ENCODE measurements at regions not wholly inside any gene's neighbourhood (a gene's known extent, or its start where the extent isn't known, plus 50 kb on each side); places are given as distances from the start of the nearest gene placed in this dataset.

DNA sequence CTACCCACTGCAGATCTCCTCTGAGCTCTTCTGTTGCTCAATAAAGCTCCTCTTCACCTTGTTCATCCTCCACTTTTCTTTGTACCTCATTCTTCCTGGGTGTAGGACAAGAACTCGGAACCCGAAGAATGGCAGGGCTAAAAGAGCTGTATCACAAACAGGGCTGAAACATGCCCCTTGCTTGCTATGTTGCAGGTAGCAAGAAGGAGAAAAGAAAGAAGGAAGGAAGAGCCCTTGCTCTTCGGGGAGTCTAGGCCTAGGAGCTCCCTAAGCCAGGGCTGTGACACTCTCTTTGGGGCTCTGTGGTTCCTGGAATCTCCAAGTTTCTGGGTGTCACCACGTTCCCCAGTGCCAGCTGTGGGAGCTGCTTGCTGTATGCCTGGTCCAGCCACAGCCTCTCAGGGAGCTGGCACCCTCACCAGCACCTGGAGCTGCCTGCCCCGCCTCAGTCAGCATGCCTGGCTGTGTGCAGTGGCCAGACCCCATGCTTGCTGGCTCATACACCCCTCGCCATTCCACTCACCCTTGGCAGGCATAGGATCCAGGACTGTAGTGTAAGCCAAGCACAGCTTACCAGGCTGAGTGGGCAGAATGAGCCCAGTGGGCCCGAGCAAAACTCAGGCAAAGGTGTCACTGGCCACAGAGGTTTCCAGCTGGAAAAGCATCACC, 274.8 kb upstream of the ADRA1B start:
- Histone ChIP-seq H3K4me1 (ENCODE audit: insufficient read depth, low read length) (no peaks in the 10 kb centered on the region), H3K36me3 (ENCODE audit: insufficient read depth, low read length) (no peaks in the 10 kb centered on the region), H2AFZ (ENCODE audit: low read depth, low read length) (no peak overlapping the region), H4K20me1 (ENCODE audit: insufficient read depth, low read length) (no peaks in the 10 kb centered on the region), H3K27ac (ENCODE audit: low read depth, low read length) (no peak overlapping the region), H3K4me2 (ENCODE audit: low read length) (no peak overlapping the region), H3K9me3 (ENCODE audit: insufficient read depth, low read depth, low read length) (no peaks in the 10 kb centered on the region), H3K27me3 (ENCODE audit: insufficient read depth, low read length) (no peaks in the 10 kb centered on the region), H3K4me3 (ENCODE audit: insufficient read depth, low read depth, low read length) (no peak overlapping the region), H3K79me2 (ENCODE audit: insufficient read depth, low read length) (no peaks in the 10 kb centered on the region), H3K9ac (ENCODE audit: low read length) (no peak overlapping the region)
- Mint-ChIP-seq H3K36me3 (ENCODE audit: low read depth, unreplicated experiment) (no peaks in the 10 kb centered on the region), H3K4me1 (ENCODE audit: low read depth, unreplicated experiment) (no peaks in the 10 kb centered on the region), H3K27ac (ENCODE audit: unreplicated experiment) (no peak overlapping the region), H3K27me3 (ENCODE audit: low read depth, unreplicated experiment) (peaks cover 6% of the 10 kb centered on the region), H3K4me3 (ENCODE audit: unreplicated experiment) (no peak overlapping the region), H3K9me3 (ENCODE audit: unreplicated experiment) (no peaks in the 10 kb centered on the region)
- FAIRE-seq (no peak), DNase-seq (ENCODE audit: low read depth) (no peak)
- TF ChIP-seq, protein P1, sequence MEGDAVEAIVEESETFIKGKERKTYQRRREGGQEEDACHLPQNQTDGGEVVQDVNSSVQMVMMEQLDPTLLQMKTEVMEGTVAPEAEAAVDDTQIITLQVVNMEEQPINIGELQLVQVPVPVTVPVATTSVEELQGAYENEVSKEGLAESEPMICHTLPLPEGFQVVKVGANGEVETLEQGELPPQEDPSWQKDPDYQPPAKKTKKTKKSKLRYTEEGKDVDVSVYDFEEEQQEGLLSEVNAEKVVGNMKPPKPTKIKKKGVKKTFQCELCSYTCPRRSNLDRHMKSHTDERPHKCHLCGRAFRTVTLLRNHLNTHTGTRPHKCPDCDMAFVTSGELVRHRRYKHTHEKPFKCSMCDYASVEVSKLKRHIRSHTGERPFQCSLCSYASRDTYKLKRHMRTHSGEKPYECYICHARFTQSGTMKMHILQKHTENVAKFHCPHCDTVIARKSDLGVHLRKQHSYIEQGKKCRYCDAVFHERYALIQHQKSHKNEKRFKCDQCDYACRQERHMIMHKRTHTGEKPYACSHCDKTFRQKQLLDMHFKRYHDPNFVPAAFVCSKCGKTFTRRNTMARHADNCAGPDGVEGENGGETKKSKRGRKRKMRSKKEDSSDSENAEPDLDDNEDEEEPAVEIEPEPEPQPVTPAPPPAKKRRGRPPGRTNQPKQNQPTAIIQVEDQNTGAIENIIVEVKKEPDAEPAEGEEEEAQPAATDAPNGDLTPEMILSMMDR (IDR thresholded peaks at IDR 0.05; ENCODE audit: insufficient read depth, low read depth, low read length) = no peak
- TF ChIP-seq EZH2 (IDR thresholded peaks at IDR 0.05; ENCODE audit: insufficient read depth, low read length) = no peak

- no peaks in the 10 kb centered on the region for H3K9me3 Mint-ChIP-seq (ENCODE audit: unreplicated experiment)
- H3K9ac ChIP-seq (ENCODE audit: low read length) = no peak overlapping the region
Measured at GRCh38 chr5:159642379-159642778, 273.9 kb upstream of the ADRA1B start.

GRCh38 chr5:159644053-159644452, 272.2 kb upstream of the ADRA1B start:
- Mint-ChIP-seq H3K4me3 (ENCODE audit: unreplicated experiment) (no peak overlapping the region), H3K9me3 (ENCODE audit: unreplicated experiment) (no peaks in the 10 kb centered on the region), H3K27me3 (ENCODE audit: low read depth, unreplicated experiment) (peaks cover 12% of the 10 kb centered on the region), H3K27ac (ENCODE audit: unreplicated experiment) (no peak overlapping the region), H3K4me1 (ENCODE audit: low read depth, unreplicated experiment) (no peaks in the 10 kb centered on the region), H3K36me3 (ENCODE audit: low read depth, unreplicated experiment) (no peaks in the 10 kb centered on the region)
- no peak overlapping the region for H3K9ac ChIP-seq (ENCODE audit: low read length)
- FAIRE-seq (no peak), DNase-seq (ENCODE audit: low read depth) (no peak)
- no peak overlapping the region for H2AFZ ChIP-seq (ENCODE audit: low read depth, low read length)
- no peaks in the 10 kb centered on the region for H3K9me3 ChIP-seq (ENCODE audit: insufficient read depth, low read depth, low read length)
- no peaks in the 10 kb centered on the region for H3K79me2 ChIP-seq (ENCODE audit: insufficient read depth, low read length)
- TF ChIP-seq, protein P1 (IDR thresholded peaks at IDR 0.05; ENCODE audit: insufficient read depth, low read depth, low read length) = no peak
- no peak for TF ChIP-seq EZH2 (IDR thresholded peaks at IDR 0.05; ENCODE audit: insufficient read depth, low read length)
- no peaks in the 10 kb centered on the region for H3K36me3 ChIP-seq (ENCODE audit: insufficient read depth, low read length)
- H3K4me1 ChIP-seq (ENCODE audit: insufficient read depth, low read length) = no peaks in the 10 kb centered on the region
- no peak overlapping the region for H3K4me3 ChIP-seq (ENCODE audit: insufficient read depth, low read depth, low read length)
- H3K27ac ChIP-seq (ENCODE audit: low read depth, low read length) = no peak overlapping the region
- no peak overlapping the region for H3K4me2 ChIP-seq (ENCODE audit: low read length)
- no peaks in the 10 kb centered on the region for H3K27me3 ChIP-seq (ENCODE audit: insufficient read depth, low read length)
- no peaks in the 10 kb centered on the region for H4K20me1 ChIP-seq (ENCODE audit: insufficient read depth, low read length)

More at GRCh38 chr5:159642379-159642778, 273.9 kb upstream of the ADRA1B start:
- Histone ChIP-seq H3K4me1 (ENCODE audit: insufficient read depth, low read length) (no peaks in the 10 kb centered on the region), H3K27ac (ENCODE audit: low read depth, low read length) (no peak overlapping the region), H3K79me2 (ENCODE audit: insufficient read depth, low read length) (no peaks in the 10 kb centered on the region), H3K4me3 (ENCODE audit: insufficient read depth, low read depth, low read length) (no peak overlapping the region), H3K9me3 (ENCODE audit: insufficient read depth, low read depth, low read length) (no peaks in the 10 kb centered on the region), H2AFZ (ENCODE audit: low read depth, low read length) (no peak overlapping the region), H3K36me3 (ENCODE audit: insufficient read depth, low read length) (no peaks in the 10 kb centered on the region), H3K27me3 (ENCODE audit: insufficient read depth, low read length) (no peaks in the 10 kb centered on the region), H3K4me2 (ENCODE audit: low read length) (no peak overlapping the region), H4K20me1 (ENCODE audit: insufficient read depth, low read length) (no peaks in the 10 kb centered on the region)
- no peaks in the 10 kb centered on the region for H3K36me3 Mint-ChIP-seq (ENCODE audit: low read depth, unreplicated experiment)
- TF ChIP-seq EZH2 (IDR thresholded peaks at IDR 0.05; ENCODE audit: insufficient read depth, low read length) = no peak
- TF ChIP-seq, protein P1 (IDR thresholded peaks at IDR 0.05; ENCODE audit: insufficient read depth, low read depth, low read length) = no peak
- H3K4me1 Mint-ChIP-seq (ENCODE audit: low read depth, unreplicated experiment) = no peaks in the 10 kb centered on the region
- FAIRE-seq = no peak
- DNase-seq (ENCODE audit: low read depth) = no peak
- H3K27ac Mint-ChIP-seq (ENCODE audit: unreplicated experiment) = no peak overlapping the region
- H3K4me3 Mint-ChIP-seq (ENCODE audit: unreplicated experiment) = no peak overlapping the region
- peaks cover 12% of the 10 kb centered on the region for H3K27me3 Mint-ChIP-seq (ENCODE audit: low read depth, unreplicated experiment)
